HepG2 (cell line): ENCODE measurements at regions not wholly inside any gene's neighbourhood (a gene's known extent, or its start where the extent isn't known, plus 50 kb on each side); places are given as distances from the start of the nearest gene placed in this dataset.

Experiments
- ATAC-seq: fragments of 200-7000 bp; cut with Tn5 transposase; 3 replicates; pipeline ENCODE4 v1.9.1; 2020; ENCODE audit warnings: mild to moderate bottlenecking, moderate library complexity
- BruUV-seq: library from RNA; stranded (reverse); fragments of 400-500 nt; replicated peaks from 2 replicates; lab custom pipeline; 2021; lab: Mats Ljungman, UMichigan
- CTCF ChIA-PET: fragments of 300-600 bp; formaldehyde crosslinking; extraction: SDS; loops from one replicate; lab custom pipeline; 2021; ENCODE audit warnings: low total read pairs, inconsistent platforms, low intra/inter-chr PET ratio; lab: Yijun Ruan, JAX
- POLR2A ChIA-PET: fragments of 350-600 bp; sonication (Branson Sonifier 250); formaldehyde crosslinking; loops from one replicate; lab custom pipeline; 2020; ENCODE audit warnings: antibody characterized with exemption, inconsistent platforms; lab: Yijun Ruan, JAX
- DNase-seq: peaks from one replicate; pipeline ENCODE4 v3.0.0-alpha.2; 2015; ENCODE audit warnings: low spot score
- FAIRE-seq: peaks from 3 replicates; lab custom pipeline; 2011; peaks lifted over from hg19 to GRCh38; lab: Jason Lieb, UNC
- H2AFZ ChIP-seq: one replicate; pipeline ENCODE4 v1.6.1; 2011; ENCODE audit warnings: low read length, inconsistent platforms
- H3K27ac ChIP-seq: fragments of 300-600 bp; 3 replicates; pipeline ENCODE4 v1.8.0; 2011; ENCODE audit warnings: mixed run types, mild to moderate bottlenecking, mixed read lengths, low read length, inconsistent platforms; ENCODE audit not compliant: insufficient read depth; ENCODE audit errors: extremely low read length
- H3K27me3 ChIP-seq, 2 experiments: fragments of 200-600 bp in 1 of 2; 2 replicates in 1 of 2; 3 replicates in 1 of 2; pipeline versions ENCODE4 v1.6.0 to v1.8.0; 2011; ENCODE audit warnings: low read length in 2 of 2, mild to moderate bottlenecking in 2 of 2, moderate library complexity in 2 of 2, inconsistent platforms in 1 of 2; ENCODE audit not compliant: insufficient read depth in 2 of 2, control insufficient read depth in 1 of 2
- H3K36me3 ChIP-seq, 2 experiments: fragments of 200-600 bp in 1 of 2; replicated peaks in 1 of 2; 2 replicates in 1 of 2; 3 replicates in 1 of 2; pipeline versions ENCODE4 v1.5.1 to v1.8.0; 2011; ENCODE audit warnings: low read length in 2 of 2, inconsistent platforms in 1 of 2; ENCODE audit not compliant: insufficient read depth in 2 of 2, control insufficient read depth in 1 of 2
- H3K4me1 ChIP-seq: 2 replicates; pipeline ENCODE4 v1.5.1; 2012; ENCODE audit warnings: low read length, inconsistent platforms; ENCODE audit not compliant: insufficient read depth
- H3K4me2 ChIP-seq: 2 replicates; pipeline ENCODE4 v1.6.0; 2011; ENCODE audit warnings: low read depth, low read length, inconsistent platforms
- H3K4me3 ChIP-seq, 3 experiments: fragments of 200-600 bp in 1 of 3; sonication (generic), shearing (Covaris generic) in 1 of 3; replicated peaks in 1 of 3; 2 replicates each; pipeline ENCODE4 v1.5.1; 2011 to 2016; ENCODE audit warnings: low read length in 3 of 3, inconsistent platforms in 2 of 3, low read depth in 2 of 3, mild to moderate bottlenecking in 2 of 3, control low read depth in 1 of 3, mixed read lengths in 1 of 3; ENCODE audit not compliant: insufficient read depth in 1 of 3
- H3K79me2 ChIP-seq: one replicate; pipeline ENCODE4 v1.6.1; 2011; ENCODE audit warnings: low read length, inconsistent platforms; ENCODE audit not compliant: insufficient read depth
- H3K9ac ChIP-seq: 2 replicates; pipeline ENCODE4 v1.6.0; 2011; ENCODE audit warnings: mild to moderate bottlenecking, low read depth, low read length, inconsistent platforms; ENCODE audit not compliant: insufficient read depth
- H3K9me3 ChIP-seq: 2 replicates; pipeline ENCODE4 v1.5.1; 2012; ENCODE audit warnings: mild to moderate bottlenecking, low read length
- H4K20me1 ChIP-seq: 2 replicates; pipeline ENCODE4 v1.6.0; 2011; ENCODE audit warnings: inconsistent platforms, mild to moderate bottlenecking, low read length, moderate library complexity; ENCODE audit not compliant: insufficient read depth
- HCFC1 ChIP-seq: fragments of 150-350 bp; IDR thresholded peaks from 2 replicates; pipeline ENCODE4 v1.6.1; 2014; ENCODE audit warnings: low read depth, low read length
- NFAT5 ChIP-seq: sonication (generic); formaldehyde crosslinking; IDR thresholded peaks from 2 replicates; pipeline ENCODE4 v1.4.0; 2020; ENCODE audit warnings: missing genetic modification reagents
- PAF1 ChIP-seq: IDR thresholded peaks from 2 replicates; pipeline ENCODE4 v1.6.1; 2016; ENCODE audit warnings: missing genetic modification reagents, missing compliant biosample characterization
- RBFOX2 ChIP-seq: fragments of 200-400 bp; formaldehyde crosslinking; IDR thresholded peaks from 2 replicates; pipeline ENCODE4 v1.6.1; 2017; ENCODE audit warnings: low read depth, mild to moderate bottlenecking, low read length
- XBP1 ChIP-seq: sonication (generic); formaldehyde crosslinking; IDR thresholded peaks from 2 replicates; pipeline ENCODE4 v1.5.0; 2020; ENCODE audit warnings: missing genetic modification reagents
- ZBTB33 ChIP-seq: sonication (generic); formaldehyde crosslinking; IDR thresholded peaks from 2 replicates; pipeline ENCODE4 v1.4.0; 2020; ENCODE audit warnings: missing genetic modification reagents
- ZFP82 ChIP-seq: sonication (generic); formaldehyde crosslinking; IDR thresholded peaks from 2 replicates; pipeline ENCODE4 v1.5.1; 2020; ENCODE audit warnings: mild to moderate bottlenecking, missing genetic modification reagents, borderline replicate concordance
- ZNF597 ChIP-seq: sonication (generic); formaldehyde crosslinking; IDR thresholded peaks from 2 replicates; pipeline ENCODE4 v1.5.0; 2020; ENCODE audit warnings: missing genetic modification reagents
- ZNF747 ChIP-seq: sonication (generic); formaldehyde crosslinking; IDR thresholded peaks from 2 replicates; pipeline ENCODE4 v1.8.1; 2023; ENCODE audit warnings: missing genetic modification reagents, mild to moderate bottlenecking, borderline replicate concordance
- WGBS: methylation state at CpG from one replicate; pipeline ENCODE4 v1.1.6; 2017; ENCODE audit warnings: low lambda C conversion rate; 5-methylcytosine and 5-hydroxymethylcytosine counted together
- in situ Hi-C: cut with HindIII; loops from 2 replicates; pipeline ENCODE4 v1.10.0; 2017; ENCODE audit warnings: low pct_unique_long_range_greater_than_20kb; ENCODE audit not compliant: extremely low pct_ligation_motif_present
- intact Hi-C: fragments of 100-400 bp; cut with micrococcal nuclease; formaldehyde crosslinking; loops from one replicate; pipeline ENCODE4 v1.10.0; 2022; ENCODE audit not compliant: unreplicated experiment
- TF ChIP-seq, protein P1 (sequence below): sonication (generic); formaldehyde crosslinking; IDR thresholded peaks from 2 replicates; pipeline ENCODE4 v1.4.0; 2020; ENCODE audit warnings: mild to moderate bottlenecking, missing genetic modification reagents

GRCh38 chr1:189606047-189606446, 871.6 kb downstream of the BRINP3 start (continued):
- TF ChIP-seq NFAT5 = no peak
- TF ChIP-seq ZNF747 (CRISPR knock-in tag) = no peak
- TF ChIP-seq HCFC1 = no peak
- TF ChIP-seq XBP1 (CRISPR knock-in tag) = no peak

DNA sequence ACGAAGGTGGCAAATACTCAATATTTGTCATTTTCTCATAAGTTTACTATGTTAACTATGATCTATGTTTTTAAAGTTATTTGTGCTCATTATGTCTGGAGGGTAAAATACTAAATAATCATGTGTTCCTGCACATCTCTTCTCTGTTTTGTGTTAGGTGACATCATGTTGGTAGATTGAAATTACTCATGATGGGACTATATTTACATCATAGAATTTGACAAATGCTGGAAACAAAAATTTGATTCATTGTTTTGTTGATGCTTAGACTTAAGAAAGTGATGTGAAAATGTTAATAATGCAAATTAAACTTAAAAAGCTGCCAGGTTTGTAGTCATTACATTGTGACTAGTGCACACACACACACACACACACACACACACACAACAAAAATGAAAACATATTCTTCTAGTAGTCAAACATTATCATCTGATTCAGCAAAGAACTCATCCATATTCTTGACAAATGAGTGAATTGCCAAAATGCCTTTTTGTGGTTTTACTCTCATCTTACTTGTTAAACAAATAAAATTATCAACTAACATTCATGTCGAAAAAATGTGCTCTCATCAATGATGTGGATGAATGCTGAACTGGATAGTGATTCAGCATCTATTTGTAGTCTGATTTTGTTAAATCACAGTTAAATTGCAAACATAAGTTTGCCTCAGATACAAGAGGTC, 870.7 kb downstream of the BRINP3 start:
- no peak overlapping the region for H3K4me3 ChIP-seq
- no peaks in the 10 kb centered on the region for H3K9me3 ChIP-seq
- no peak overlapping the region for H3K4me2 ChIP-seq
- H3K27me3 ChIP-seq = no peaks in the 10 kb centered on the region
- H4K20me1 ChIP-seq = no peaks in the 10 kb centered on the region
- BruUV-seq = no TSS peak
- DNase-seq (no peak), ATAC-seq (no peak), FAIRE-seq (no peak)
- 0% methylated on average over 2 of the region's 2 CpGs for WGBS
- CTCF ChIA-PET = no interaction called here
- H3K4me1 ChIP-seq = no peaks in the 10 kb centered on the region
- H3K36me3 ChIP-seq = no peaks in the 10 kb centered on the region
- no peak overlapping the region for H2AFZ ChIP-seq
- H3K9ac ChIP-seq = no peak overlapping the region
- POLR2A ChIA-PET = no interaction called here
- in situ Hi-C loops (no loop called here), intact Hi-C loops (no loop called here)
- H3K79me2 ChIP-seq = no peaks in the 10 kb centered on the region
- no peak overlapping the region for H3K27ac ChIP-seq
- TF ChIP-seq PAF1 (CRISPR knock-in tag) = no peak
- TF ChIP-seq ZNF747 (CRISPR knock-in tag) = no peak
- TF ChIP-seq, protein P1, sequence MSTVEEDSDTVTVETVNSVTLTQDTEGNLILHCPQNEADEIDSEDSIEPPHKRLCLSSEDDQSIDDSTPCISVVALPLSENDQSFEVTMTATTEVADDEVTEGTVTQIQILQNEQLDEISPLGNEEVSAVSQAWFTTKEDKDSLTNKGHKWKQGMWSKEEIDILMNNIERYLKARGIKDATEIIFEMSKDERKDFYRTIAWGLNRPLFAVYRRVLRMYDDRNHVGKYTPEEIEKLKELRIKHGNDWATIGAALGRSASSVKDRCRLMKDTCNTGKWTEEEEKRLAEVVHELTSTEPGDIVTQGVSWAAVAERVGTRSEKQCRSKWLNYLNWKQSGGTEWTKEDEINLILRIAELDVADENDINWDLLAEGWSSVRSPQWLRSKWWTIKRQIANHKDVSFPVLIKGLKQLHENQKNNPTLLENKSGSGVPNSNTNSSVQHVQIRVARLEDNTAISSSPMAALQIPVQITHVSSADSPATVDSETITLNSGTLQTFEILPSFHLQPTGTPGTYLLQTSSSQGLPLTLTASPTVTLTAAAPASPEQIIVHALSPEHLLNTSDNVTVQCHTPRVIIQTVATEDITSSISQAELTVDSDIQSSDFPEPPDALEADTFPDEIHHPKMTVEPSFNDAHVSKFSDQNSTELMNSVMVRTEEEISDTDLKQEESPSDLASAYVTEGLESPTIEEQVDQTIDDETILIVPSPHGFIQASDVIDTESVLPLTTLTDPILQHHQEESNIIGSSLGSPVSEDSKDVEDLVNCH = no peak
- no peak for TF ChIP-seq RBFOX2
- no peak for TF ChIP-seq ZBTB33 (CRISPR knock-in tag)
- TF ChIP-seq ZNF597 = no peak
- TF ChIP-seq ZFP82 (CRISPR knock-in tag) = no peak
